Activated naive CD8-positive, alpha-beta T cell treated with anti-CD3 and anti-CD28 coated beads, Interleukin-2, amount 10 ng/mL, durations not matched to agents 7 days and 5 days (primary cell): ENCODE measurements at regions not wholly inside any gene's neighbourhood (a gene's known extent, or its start where the extent isn't known, plus 50 kb on each side); places are given as distances from the start of the nearest gene placed in this dataset.
A peak's percentile ranks its signal among the peaks of the same experiment; 100 is the strongest.

ENCODE experiments used
- ATAC-seq: fragments of 150-1000 bp; cut with Tn5 transposase; one replicate; pipeline ENCODE4 v1.10.0; 2021; ENCODE audit warnings: low read depth, moderate library complexity
- POLR2A ChIA-PET: fragments of 350-600 bp; sonication (Branson Sonifier 250); formaldehyde crosslinking; loops from one replicate; lab custom pipeline; 2021; ENCODE audit warnings: antibody characterized with exemption; lab: Charles Lee
- DNase-seq: peaks from one replicate; pipeline ENCODE4 v3.0.0; 2021
- H3K27ac Mint-ChIP-seq: one replicate; pipeline ENCODE4 v1.8.0; 2022; ENCODE audit warnings: mild to moderate bottlenecking, mixed read lengths
- H3K27me3 Mint-ChIP-seq: one replicate; pipeline ENCODE4 v1.8.0; 2022; ENCODE audit warnings: mild to moderate bottlenecking, moderate library complexity, mixed read lengths
- H3K36me3 Mint-ChIP-seq: one replicate; pipeline ENCODE4 v1.8.0; 2021; ENCODE audit warnings: mild to moderate bottlenecking, mixed read lengths
- H3K4me1 Mint-ChIP-seq: one replicate; pipeline ENCODE4 v1.8.0; 2021; ENCODE audit warnings: mixed read lengths
- H3K4me3 Mint-ChIP-seq: one replicate; pipeline ENCODE4 v1.8.0; 2022; ENCODE audit warnings: mild to moderate bottlenecking, moderate library complexity, mixed read lengths
- H3K9me3 Mint-ChIP-seq: one replicate; pipeline ENCODE4 v1.8.0; 2021; ENCODE audit warnings: mixed read lengths

GRCh38 chr14:101008196-101008595, 104.7 kb upstream of the RTL1 start:
- H3K9me3 Mint-ChIP-seq = peaks cover 1% of the 10 kb centered on the region
- DNase-seq (peak; percentile 6), ATAC-seq (no peak)
- peaks cover 29% of the 10 kb centered on the region for H3K27me3 Mint-ChIP-seq
- no peaks in the 10 kb centered on the region for H3K36me3 Mint-ChIP-seq
- H3K4me3 Mint-ChIP-seq = no peak overlapping the region
- no peak overlapping the region for H3K27ac Mint-ChIP-seq
- peaks cover 11% of the 10 kb centered on the region for H3K4me1 Mint-ChIP-seq
- POLR2A ChIA-PET = no interaction called here

DNA sequence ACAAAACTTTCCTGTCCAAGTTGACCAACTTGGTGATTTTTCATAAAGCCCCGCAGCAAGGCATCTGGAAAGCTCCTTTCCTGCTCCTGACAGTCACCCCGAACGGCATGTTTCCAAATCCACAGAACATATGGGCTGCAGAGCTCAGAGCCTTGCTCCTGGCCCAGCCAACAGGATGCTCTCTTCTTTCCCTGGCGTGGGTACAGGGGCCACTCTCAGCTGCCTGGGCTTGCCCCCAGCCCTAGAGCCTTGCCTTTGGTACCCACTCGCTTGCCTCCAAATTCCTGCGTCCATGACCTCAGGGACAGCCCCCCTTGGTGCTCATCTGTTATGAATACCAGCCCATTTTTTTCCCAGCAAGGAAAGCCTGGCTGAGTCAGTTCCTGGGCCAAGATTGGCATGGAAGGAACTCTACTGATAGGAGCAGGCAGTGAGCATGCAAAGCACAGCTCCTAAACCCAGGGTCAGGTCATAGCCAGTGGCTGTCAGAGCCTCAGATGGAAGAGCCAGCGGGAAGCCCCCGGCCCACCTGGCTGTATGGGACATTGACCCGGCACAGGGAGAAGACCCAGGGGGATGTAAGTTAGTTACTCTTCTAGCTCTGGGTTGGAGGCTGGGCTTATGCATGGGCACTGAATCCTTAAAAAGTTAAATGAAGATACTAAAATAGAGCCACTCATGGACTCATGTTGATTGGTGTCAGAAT, 105.3 kb upstream of the RTL1 start:
- POLR2A ChIA-PET = no interaction called here
- H3K27me3 Mint-ChIP-seq = peaks cover 29% of the 10 kb centered on the region
- ATAC-seq (no peak), DNase-seq (peak; percentile 9)
- H3K4me1 Mint-ChIP-seq = peaks cover 11% of the 10 kb centered on the region
- H3K9me3 Mint-ChIP-seq = peaks cover 1% of the 10 kb centered on the region
- H3K36me3 Mint-ChIP-seq = no peaks in the 10 kb centered on the region
- H3K4me3 Mint-ChIP-seq = no peak overlapping the region
- H3K27ac Mint-ChIP-seq = no peak overlapping the region

DNA sequence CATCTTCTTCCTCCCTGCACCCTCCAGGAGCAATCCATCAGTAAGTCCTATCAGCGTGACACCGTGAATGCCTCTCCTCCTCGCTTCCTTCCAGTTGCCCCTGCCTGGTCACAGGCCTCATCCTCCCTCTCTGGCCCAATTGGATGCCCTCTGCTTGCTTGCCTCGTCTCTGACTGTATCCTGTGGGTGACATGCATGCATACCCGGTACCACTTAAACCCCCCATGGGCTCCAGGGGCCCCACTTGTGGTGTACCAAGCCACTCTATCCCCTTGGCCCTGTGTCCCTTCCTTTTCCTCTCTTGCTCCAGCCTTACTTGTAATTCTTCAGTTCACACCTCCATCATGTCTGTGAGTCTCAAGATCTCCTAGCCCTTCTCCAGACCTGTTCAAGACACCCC, 106.0 kb upstream of the RTL1 start:
- ATAC-seq = no peak
- Mint-ChIP-seq H3K9me3 (peaks cover 1% of the 10 kb centered on the region), H3K4me3 (no peak overlapping the region), H3K36me3 (no peaks in the 10 kb centered on the region), H3K27ac (no peak overlapping the region), H3K27me3 (peaks cover 25% of the 10 kb centered on the region), H3K4me1 (peaks cover 11% of the 10 kb centered on the region)
- POLR2A ChIA-PET = no interaction called here
- no peak for DNase-seq

DNA sequence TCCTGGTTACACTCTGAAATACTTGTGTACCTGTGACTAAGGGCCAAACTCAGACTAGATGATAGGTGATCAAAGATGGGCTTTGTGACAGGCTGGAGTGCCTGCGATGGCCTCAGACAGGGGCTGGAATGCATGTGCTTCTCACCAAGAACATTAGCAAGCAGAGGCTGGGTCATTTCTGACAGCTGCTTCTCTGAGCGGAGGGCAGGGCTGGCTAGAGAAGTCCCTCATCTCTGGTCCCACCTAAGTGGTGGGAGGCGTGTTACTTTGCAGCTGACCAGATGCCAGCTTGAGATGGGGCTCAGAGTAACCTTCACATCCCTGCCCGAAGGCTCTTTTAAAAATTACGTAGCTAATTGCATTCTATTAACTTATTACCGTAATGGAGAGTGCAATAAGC, 106.8 kb upstream of the RTL1 start:
- Mint-ChIP-seq H3K4me3 (no peak overlapping the region), H3K9me3 (peaks cover 1% of the 10 kb centered on the region), H3K4me1 (peaks cover 7% of the 10 kb centered on the region), H3K27me3 (peaks cover 19% of the 10 kb centered on the region), H3K27ac (no peak overlapping the region), H3K36me3 (no peaks in the 10 kb centered on the region)
- ATAC-seq (no peak), DNase-seq (no peak)
- POLR2A ChIA-PET = no interaction called here

DNA sequence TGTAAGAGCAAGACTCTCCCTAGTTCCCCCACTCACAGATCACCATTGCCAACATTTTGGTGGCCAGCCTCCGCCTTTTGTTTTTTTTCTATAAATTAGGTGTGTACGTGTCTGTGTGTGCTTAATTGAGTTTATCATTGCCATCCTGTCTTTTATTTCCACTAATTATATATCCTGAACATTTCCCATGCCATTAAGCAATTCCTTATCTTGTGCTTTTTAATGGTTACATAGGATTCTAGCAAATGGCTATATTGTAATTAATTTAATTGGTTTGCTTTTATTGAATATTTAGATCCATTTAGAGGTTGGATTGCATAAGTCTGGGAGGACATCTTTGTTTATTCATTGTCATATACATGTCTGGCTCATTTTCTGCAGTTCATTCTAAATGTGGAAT, 107.3 kb upstream of the RTL1 start:
- H3K27me3 Mint-ChIP-seq = peaks cover 19% of the 10 kb centered on the region
- ATAC-seq = no peak

DNA sequence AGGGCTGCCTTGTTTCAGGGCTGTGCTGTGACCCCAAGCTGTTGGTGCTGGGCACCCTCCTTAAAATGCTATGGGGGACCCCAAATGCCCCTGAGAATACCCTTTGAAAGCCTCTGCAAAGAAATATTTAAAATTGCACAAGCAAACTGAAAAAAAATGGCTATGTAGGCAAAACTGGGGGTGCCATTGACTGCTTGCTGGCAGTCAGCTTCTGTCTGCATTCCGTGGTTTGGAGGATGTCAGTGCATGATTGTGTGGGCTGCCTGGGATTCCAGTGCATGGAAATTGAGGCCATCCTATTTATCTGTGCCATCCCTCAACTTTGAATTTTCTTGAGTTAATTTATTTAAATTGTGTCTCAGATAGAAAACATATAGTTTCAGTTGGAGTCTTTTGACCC, 113.7 kb upstream of the RTL1 start:
- no peak overlapping the region for H3K27ac Mint-ChIP-seq
- no peak for DNase-seq
- H3K36me3 Mint-ChIP-seq = no peaks in the 10 kb centered on the region
- H3K4me1 Mint-ChIP-seq = no peaks in the 10 kb centered on the region
- H3K9me3 Mint-ChIP-seq = peaks cover 9% of the 10 kb centered on the region
- H3K27me3 Mint-ChIP-seq = peaks cover 16% of the 10 kb centered on the region
- ATAC-seq = no peak
- POLR2A ChIA-PET = no interaction called here
- H3K4me3 Mint-ChIP-seq = no peak overlapping the region

More for the DNA sequence above, 107.3 kb upstream of the RTL1 start:
- peaks cover 1% of the 10 kb centered on the region for H3K9me3 Mint-ChIP-seq
- no peaks in the 10 kb centered on the region for H3K36me3 Mint-ChIP-seq
- POLR2A ChIA-PET = no interaction called here
- DNase-seq = no peak
- H3K4me1 Mint-ChIP-seq = peaks cover 3% of the 10 kb centered on the region
- no peak overlapping the region for H3K27ac Mint-ChIP-seq
- H3K4me3 Mint-ChIP-seq = no peak overlapping the region

- peaks cover 10% of the 10 kb centered on the region for H3K27me3 Mint-ChIP-seq
- no peaks in the 10 kb centered on the region for H3K4me1 Mint-ChIP-seq
- H3K27ac Mint-ChIP-seq = no peak overlapping the region
- H3K4me3 Mint-ChIP-seq = no peak overlapping the region
- DNase-seq = no peak
- ATAC-seq = no peak
- no peaks in the 10 kb centered on the region for H3K36me3 Mint-ChIP-seq
- POLR2A ChIA-PET = no interaction called here
- H3K9me3 Mint-ChIP-seq = peaks cover 8% of the 10 kb centered on the region
Measured at GRCh38 chr14:101017806-101018560, 114.5 kb upstream of the RTL1 start.

DNA sequence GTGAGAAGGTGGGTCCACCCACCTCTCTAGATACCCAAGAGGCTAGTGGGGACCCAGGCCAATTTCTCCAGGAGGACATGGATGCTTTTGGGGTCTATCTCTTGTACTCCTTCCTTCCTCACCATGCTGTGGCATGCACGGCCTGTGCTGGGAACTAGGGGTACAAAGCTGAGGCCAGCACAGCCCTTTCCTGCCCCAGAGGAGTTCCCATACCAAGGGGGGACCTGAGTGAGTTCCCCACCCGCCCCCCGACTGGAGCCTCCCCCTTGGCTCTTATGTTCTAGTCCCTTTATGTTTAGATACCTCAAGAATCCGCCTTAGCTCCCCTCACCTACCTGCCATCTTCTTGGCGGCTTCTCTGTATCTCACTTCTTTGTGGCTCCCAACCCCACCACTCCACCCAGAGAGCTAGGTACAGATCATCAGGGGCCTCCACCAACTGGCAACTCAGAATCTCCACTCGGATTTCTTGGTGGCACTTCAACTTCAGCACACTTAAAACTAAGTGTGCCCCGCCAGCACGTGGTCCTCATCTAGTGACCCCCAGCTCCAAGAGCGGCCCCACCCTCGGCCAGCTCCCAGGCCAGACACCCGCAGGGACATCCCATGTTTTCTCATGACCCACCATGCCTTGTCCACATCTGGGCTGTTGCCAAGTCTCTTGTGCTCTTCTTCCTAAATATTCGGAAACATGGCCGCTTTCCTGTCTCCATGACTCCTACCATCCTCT, 115.2 kb upstream of the RTL1 start:
- no peak overlapping the region for H3K27ac Mint-ChIP-seq
- H3K4me3 Mint-ChIP-seq = no peak overlapping the region
- peak; percentile 11 for DNase-seq
- POLR2A ChIA-PET = no interaction called here
- H3K4me1 Mint-ChIP-seq = no peaks in the 10 kb centered on the region
- H3K9me3 Mint-ChIP-seq = peaks cover 8% of the 10 kb centered on the region
- H3K27me3 Mint-ChIP-seq = peaks cover 10% of the 10 kb centered on the region
- no peak for ATAC-seq
- no peaks in the 10 kb centered on the region for H3K36me3 Mint-ChIP-seq

DNA sequence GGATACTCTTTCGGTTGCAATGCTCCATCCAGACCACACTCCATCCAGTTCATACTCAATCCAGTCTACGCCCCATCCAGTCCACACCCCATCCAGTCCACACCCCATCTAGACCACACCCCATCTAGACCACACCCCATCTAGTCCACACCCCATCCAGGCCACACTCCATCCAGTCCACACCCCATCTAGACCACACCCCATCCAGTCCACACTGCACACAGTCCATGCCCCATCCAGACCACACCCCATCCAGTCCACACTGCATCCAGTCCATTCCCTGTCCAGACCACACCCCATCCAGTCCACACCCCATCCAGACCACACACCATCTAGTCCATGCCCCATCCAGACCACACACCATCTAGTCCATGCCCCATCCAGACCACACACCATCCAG, 116.0 kb upstream of the RTL1 start:
- Mint-ChIP-seq H3K9me3 (peaks cover 8% of the 10 kb centered on the region), H3K4me1 (no peaks in the 10 kb centered on the region), H3K36me3 (no peaks in the 10 kb centered on the region), H3K27ac (no peak overlapping the region), H3K4me3 (no peak overlapping the region), H3K27me3 (peaks cover 10% of the 10 kb centered on the region)
- ATAC-seq = no peak
- no peak for DNase-seq
- POLR2A ChIA-PET = no interaction called here

DNA sequence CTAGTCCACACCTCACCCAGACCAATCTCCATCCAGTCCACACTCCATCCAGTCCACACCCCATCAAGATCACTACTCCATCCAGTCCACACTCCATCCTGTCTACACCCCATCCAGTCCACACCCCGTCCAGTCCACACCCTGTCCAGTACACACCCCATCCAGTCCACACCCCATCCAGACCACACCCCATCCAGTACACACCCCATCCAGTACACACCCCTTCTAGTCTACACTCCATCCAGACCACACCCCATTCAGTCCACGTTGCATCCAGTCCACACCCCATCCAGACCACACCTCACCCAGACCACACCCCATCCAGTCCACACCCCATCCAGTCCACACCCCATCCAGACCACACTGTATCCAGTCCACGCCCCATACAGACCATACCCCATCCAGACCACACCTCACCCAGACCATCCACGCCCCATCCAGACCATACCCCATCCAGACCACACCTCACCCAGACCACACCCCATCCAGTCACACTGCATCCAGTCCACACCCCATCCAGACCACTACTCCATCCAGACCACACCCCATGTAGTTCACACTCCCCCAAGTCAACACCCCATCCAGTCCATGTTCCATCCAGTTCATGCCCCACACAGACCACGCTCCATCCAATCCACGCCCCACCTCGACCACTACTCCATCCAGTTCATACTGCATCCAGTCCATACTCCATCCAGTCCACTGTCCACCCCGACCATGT, 116.6 kb upstream of the RTL1 start:
- Mint-ChIP-seq H3K4me3 (no peak overlapping the region), H3K36me3 (no peaks in the 10 kb centered on the region), H3K9me3 (peaks cover 8% of the 10 kb centered on the region)

DNA sequence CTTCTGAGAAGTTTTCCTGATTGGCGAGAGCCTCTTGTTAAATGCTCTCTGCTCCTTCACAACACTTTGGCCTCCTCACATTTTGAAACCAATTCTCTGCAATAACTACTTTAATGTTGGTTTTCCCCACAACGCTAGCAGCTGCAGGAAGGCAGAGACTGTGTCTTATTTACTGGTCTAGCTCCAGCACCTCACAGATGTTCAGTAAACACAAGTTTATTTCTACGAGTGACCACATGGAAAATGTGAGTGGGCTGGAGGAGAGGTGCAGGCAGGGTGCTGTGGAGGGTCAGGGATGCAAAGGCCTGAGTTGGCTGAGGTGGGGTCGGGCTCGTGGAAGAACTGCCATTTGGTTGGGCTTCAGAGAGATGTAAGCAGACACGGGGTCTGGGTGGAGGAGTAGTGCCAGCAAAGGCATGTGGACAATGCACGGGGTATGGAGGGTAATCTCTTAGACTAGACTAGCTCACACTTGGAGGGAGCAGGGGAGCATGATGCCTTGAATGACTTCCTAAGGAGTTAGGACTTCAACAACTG, 117.4 kb upstream of the RTL1 start:
- Mint-ChIP-seq H3K27me3 (peaks cover 8% of the 10 kb centered on the region), H3K4me1 (no peaks in the 10 kb centered on the region), H3K4me3 (no peak overlapping the region), H3K27ac (no peak overlapping the region), H3K36me3 (no peaks in the 10 kb centered on the region), H3K9me3 (peaks cover 8% of the 10 kb centered on the region)
- no peak for ATAC-seq
- POLR2A ChIA-PET = no interaction called here
- peak; percentile 11 for DNase-seq

More for the DNA sequence above, 116.6 kb upstream of the RTL1 start:
- POLR2A ChIA-PET = no interaction called here
- no peaks in the 10 kb centered on the region for H3K4me1 Mint-ChIP-seq
- H3K27me3 Mint-ChIP-seq = peaks cover 10% of the 10 kb centered on the region
- no peak overlapping the region for H3K27ac Mint-ChIP-seq
- ATAC-seq = no peak
- DNase-seq = peak; percentile 9

GRCh38 chr14:101022121-101022520, 118.6 kb upstream of the RTL1 start:
- Mint-ChIP-seq H3K4me3 (no peak overlapping the region), H3K9me3 (peaks cover 8% of the 10 kb centered on the region), H3K36me3 (no peaks in the 10 kb centered on the region), H3K27me3 (peaks cover 6% of the 10 kb centered on the region), H3K4me1 (no peaks in the 10 kb centered on the region), H3K27ac (no peak overlapping the region)
- POLR2A ChIA-PET = no interaction called here
- ATAC-seq = no peak
- DNase-seq = no peak

DNA sequence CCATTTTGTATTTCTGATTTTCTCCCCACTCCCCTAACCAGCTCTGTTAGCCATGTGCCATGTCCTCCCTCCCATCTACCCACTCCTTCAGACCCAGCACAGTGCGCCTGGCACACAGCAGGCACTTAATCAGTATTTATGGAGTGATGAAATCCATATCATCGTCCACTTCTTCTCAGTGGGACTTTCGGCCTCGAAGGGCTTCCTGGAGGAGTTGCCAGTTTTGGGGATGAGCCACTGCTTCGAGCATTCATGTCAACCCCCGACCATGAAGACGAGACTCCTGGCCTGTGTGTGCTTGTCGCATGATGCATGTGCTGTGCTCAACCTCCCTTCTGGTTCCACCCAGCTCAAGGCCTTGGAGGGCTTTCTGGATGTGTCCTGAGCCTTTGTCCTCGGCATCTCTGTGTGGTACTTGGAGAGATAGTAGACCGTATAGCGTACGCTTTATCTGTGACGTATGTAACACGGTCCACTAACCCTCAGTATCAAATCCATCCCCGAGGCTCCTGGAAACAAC, 119.5 kb upstream of the RTL1 start:
- ATAC-seq (no peak), DNase-seq (peak; percentile 10)
- POLR2A ChIA-PET = no interaction called here
- Mint-ChIP-seq H3K36me3 (no peaks in the 10 kb centered on the region), H3K4me3 (no peak overlapping the region), H3K4me1 (no peaks in the 10 kb centered on the region), H3K9me3 (peaks cover 8% of the 10 kb centered on the region), H3K27ac (no peak overlapping the region), H3K27me3 (peaks cover 2% of the 10 kb centered on the region)
